ENCODE measurements at regions not wholly inside any gene's neighbourhood (a gene's known extent, or its start where the extent isn't known, plus 50 kb on each side); places are given as distances from the start of the nearest gene placed in this dataset.

GRCh38 chr5:179417016-179417415, 71.8 kb upstream of the ADAMTS2 start:
- DNase-seq (ENCODE audit: low spot score in 2 of 2): peak in 1 of 2 donors; percentile 18
- no peak overlapping the region for H3K4me3 ChIP-seq (ENCODE audit: low read depth, poor library complexity, severe bottlenecking)
- TF ChIP-seq CTCF (IDR thresholded peaks at IDR 0.05) (no peak), POLR2A (IDR thresholded peaks at IDR 0.05) (no peak)
- WGBS, 2 donors: 67 to 68% methylated on average over 10 of the region's 10 CpGs
- intact Hi-C loops (cut with DNase I; ENCODE audit: low total_unique reads): no loop called here

- intact Hi-C loops (cut with DNase I; ENCODE audit: low total_unique reads): no loop called here
- no peak for TF ChIP-seq POLR2A (IDR thresholded peaks at IDR 0.05)
- no peak for TF ChIP-seq CTCF (IDR thresholded peaks at IDR 0.05)
- no peak overlapping the region for H3K4me3 ChIP-seq (ENCODE audit: low read depth, poor library complexity, severe bottlenecking)
- 86 to 91% methylated on average over 21 of the region's 21 CpGs for WGBS, 2 donors
- DNase-seq (ENCODE audit: low spot score in 2 of 2): peak in 1 of 2 donors; percentile 75
Measured at GRCh38 chr5:179416114-179416822, 71.0 kb upstream of the ADAMTS2 start.

DNA sequence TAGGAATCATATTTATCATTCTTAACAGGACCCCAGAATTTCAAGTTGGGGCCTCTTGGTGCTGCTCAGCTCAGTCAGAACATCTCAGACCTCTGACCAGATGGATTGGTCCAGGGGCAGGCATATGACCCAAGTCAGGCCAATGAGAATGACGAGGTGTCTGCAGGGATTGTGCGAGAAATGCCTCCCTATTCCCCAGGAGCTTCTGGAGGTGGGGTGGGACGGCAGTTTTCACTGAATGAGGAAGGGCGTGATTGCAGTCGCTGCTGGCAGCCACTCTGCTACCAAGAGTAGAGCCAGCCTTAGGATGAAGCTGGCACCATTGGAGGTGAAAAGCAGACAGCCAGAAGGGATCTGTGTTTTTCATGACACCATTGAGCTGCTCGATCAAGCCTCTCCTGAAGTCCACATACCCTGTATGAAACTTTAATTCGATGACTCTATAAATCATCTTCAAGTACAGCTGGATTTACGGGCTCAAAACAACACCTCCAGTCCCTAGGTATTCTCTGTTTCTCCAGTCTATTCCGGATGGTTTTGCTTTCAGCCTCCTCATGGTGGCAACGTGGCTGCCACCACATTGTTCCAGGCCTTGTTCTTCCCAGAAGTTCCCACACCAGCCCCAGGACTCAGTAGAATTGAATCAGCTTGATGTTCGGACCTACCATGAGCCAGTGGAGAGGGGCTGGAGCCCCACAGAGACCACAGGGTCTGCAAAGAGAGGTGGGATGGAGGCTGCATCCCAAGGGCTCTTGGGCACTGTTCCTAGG, 70.2 kb upstream of the ADAMTS2 start:
- DNase-seq (ENCODE audit: low spot score in 2 of 2): peak in 1 of 2 donors; percentile 0
- H3K4me3 ChIP-seq (ENCODE audit: low read depth, poor library complexity, severe bottlenecking): no peak overlapping the region
- intact Hi-C loops (cut with DNase I; ENCODE audit: low total_unique reads): no loop called here
- WGBS, 2 donors: 88 to 94% methylated on average over 11 of the region's 11 CpGs
- no peak for TF ChIP-seq POLR2A (IDR thresholded peaks at IDR 0.05)
- TF ChIP-seq CTCF (IDR thresholded peaks at IDR 0.05): no peak

DNA sequence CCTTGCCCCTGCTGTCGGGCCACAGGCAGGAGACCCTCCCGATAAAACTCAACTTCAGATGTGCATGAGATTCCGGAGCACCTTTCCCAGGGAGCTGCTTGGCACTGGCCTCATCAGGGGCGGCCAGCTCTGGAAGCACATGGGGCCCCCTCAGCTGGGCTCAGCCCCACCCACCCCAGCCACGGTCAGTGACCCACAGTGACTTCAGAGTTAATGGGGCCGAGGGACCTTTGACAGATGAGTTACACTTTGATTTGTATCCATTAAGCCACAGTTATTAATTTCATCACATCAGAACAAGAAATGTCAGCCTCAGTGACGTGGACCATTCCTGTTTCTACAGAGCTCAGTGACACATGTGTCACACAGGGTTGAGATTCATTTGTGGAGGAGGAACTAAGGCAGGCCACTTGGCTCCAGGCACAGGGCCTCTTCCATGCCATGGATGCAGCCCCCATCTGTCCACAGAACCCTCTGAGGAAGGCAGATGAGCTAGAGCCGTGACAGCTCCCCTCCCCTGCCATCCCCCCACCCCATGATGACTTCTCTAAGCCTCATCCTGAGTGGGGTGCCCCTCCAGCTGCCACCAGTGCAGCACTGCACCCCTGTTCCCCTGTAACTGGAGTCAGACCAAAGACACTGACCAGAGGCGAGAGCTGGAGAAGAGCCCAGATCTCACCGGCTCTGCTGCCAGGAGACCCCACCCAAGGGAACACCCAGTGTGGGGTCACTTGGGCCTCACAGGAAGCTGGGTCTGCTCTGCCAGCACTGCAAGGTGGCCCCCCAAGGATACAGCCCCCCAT, 69.4 kb upstream of the ADAMTS2 start:
- intact Hi-C loops (cut with DNase I; ENCODE audit: low total_unique reads): no loop called here

More for the DNA sequence above, 69.4 kb upstream of the ADAMTS2 start:
- DNase-seq (ENCODE audit: low spot score in 2 of 2): peak in 1 of 2 donors; percentile 59
- no peak overlapping the region for H3K4me3 ChIP-seq (ENCODE audit: low read depth, poor library complexity, severe bottlenecking)
- no peak for TF ChIP-seq CTCF (IDR thresholded peaks at IDR 0.05)
- TF ChIP-seq POLR2A (IDR thresholded peaks at IDR 0.05): no peak
- WGBS, 2 donors: 66 to 78% methylated on average over 5 to 8 of the region's 10 CpGs

Data from lower leg skin (tissue), 4 donors.